Caco-2 (cell line): ENCODE measurements at regions not wholly inside any gene's neighbourhood (a gene's known extent, or its start where the extent isn't known, plus 50 kb on each side); places are given as distances from the start of the nearest gene placed in this dataset.

Source experiments
- BruUV-seq: library from RNA; stranded (reverse); fragments of 400-500 nt; replicated peaks from 2 replicates; lab custom pipeline; 2021; lab: Mats Ljungman, UMichigan
- CTCF ChIA-PET: fragments of 300-600 bp; sonication (Branson Sonifier 250); formaldehyde crosslinking; loops from one replicate; lab custom pipeline; 2022; ENCODE audit warnings: antibody characterized with exemption; lab: Charles Lee
- POLR2A ChIA-PET: fragments of 300-600 bp; sonication (Branson Sonifier 250); formaldehyde crosslinking; loops from one replicate; lab custom pipeline; 2022; ENCODE audit warnings: antibody characterized with exemption; lab: Charles Lee
- DNase-seq, 2 experiments: peaks; one replicate each; pipeline versions ENCODE4 v3.0.0 to v3.0.0-alpha.2; 2020 to 2022
- H3K27me3 ChIP-seq: replicated peaks from 2 replicates; pipeline ENCODE4 v1.6.0; 2011; ENCODE audit warnings: low read length; ENCODE audit not compliant: control insufficient read depth, insufficient read depth
- H3K36me3 ChIP-seq: 2 replicates; pipeline ENCODE4 v1.5.1; 2011; ENCODE audit warnings: low read length; ENCODE audit not compliant: control insufficient read depth, insufficient read depth
- H3K4me1 ChIP-seq: fragments of 250-450 bp; sonication (Bioruptor Pico); 2 replicates; pipeline ENCODE4 v1.5.1; 2020; ENCODE audit warnings: mild to moderate bottlenecking
- H3K4me3 ChIP-seq: 2 replicates; pipeline ENCODE4 v1.5.1; 2011; ENCODE audit warnings: low read depth, mild to moderate bottlenecking, control low read depth, low read length
- H3K9me3 ChIP-seq: fragments of 250-450 bp; sonication (Bioruptor Pico); 2 replicates; pipeline ENCODE4 v1.5.1; 2020; ENCODE audit warnings: mild to moderate bottlenecking, moderate library complexity
- H3K27ac Mint-ChIP-seq: one replicate; pipeline ENCODE4 v1.8.0; 2022; ENCODE audit warnings: mixed read lengths; ENCODE audit not compliant: unreplicated experiment
- H3K27me3 Mint-ChIP-seq: one replicate; pipeline ENCODE4 v1.8.0; 2022; ENCODE audit warnings: mixed read lengths; ENCODE audit not compliant: insufficient read depth, unreplicated experiment
- H3K36me3 Mint-ChIP-seq: one replicate; pipeline ENCODE4 v1.8.0; 2022; ENCODE audit warnings: mild to moderate bottlenecking, mixed read lengths; ENCODE audit not compliant: insufficient read depth, unreplicated experiment
- H3K4me1 Mint-ChIP-seq: one replicate; pipeline ENCODE4 v1.8.0; 2022; ENCODE audit warnings: low read depth, mixed read lengths; ENCODE audit not compliant: unreplicated experiment
- H3K4me3 Mint-ChIP-seq: one replicate; pipeline ENCODE4 v1.8.0; 2022; ENCODE audit warnings: mild to moderate bottlenecking, moderate library complexity, mixed read lengths; ENCODE audit not compliant: unreplicated experiment
- H3K9me3 Mint-ChIP-seq: one replicate; pipeline ENCODE4 v1.8.0; 2022; ENCODE audit warnings: mixed read lengths; ENCODE audit not compliant: unreplicated experiment
- intact Hi-C: fragments of 100-400 bp; cut with micrococcal nuclease; formaldehyde crosslinking; loops from one replicate; pipeline ENCODE4 v1.10.0; 2022; ENCODE audit not compliant: unreplicated experiment
- TF ChIP-seq, protein P1 (sequence below), 2 experiments: fragments of 200-600 bp in 1 of 2; IDR thresholded peaks; 1 replicate in 1 of 2; 2 replicates in 1 of 2; pipeline versions ENCODE4 v1.5.1 to v1.8.0; 2011 to 2022; ENCODE audit warnings: antibody characterized with exemption in 1 of 2, control low read depth in 1 of 2, inconsistent platforms in 1 of 2, low read depth in 1 of 2, low read length in 1 of 2, mild to moderate bottlenecking in 1 of 2, moderate library complexity in 1 of 2; ENCODE audit not compliant: insufficient read depth in 1 of 2, severe bottlenecking in 1 of 2, unreplicated experiment in 1 of 2

DNA sequence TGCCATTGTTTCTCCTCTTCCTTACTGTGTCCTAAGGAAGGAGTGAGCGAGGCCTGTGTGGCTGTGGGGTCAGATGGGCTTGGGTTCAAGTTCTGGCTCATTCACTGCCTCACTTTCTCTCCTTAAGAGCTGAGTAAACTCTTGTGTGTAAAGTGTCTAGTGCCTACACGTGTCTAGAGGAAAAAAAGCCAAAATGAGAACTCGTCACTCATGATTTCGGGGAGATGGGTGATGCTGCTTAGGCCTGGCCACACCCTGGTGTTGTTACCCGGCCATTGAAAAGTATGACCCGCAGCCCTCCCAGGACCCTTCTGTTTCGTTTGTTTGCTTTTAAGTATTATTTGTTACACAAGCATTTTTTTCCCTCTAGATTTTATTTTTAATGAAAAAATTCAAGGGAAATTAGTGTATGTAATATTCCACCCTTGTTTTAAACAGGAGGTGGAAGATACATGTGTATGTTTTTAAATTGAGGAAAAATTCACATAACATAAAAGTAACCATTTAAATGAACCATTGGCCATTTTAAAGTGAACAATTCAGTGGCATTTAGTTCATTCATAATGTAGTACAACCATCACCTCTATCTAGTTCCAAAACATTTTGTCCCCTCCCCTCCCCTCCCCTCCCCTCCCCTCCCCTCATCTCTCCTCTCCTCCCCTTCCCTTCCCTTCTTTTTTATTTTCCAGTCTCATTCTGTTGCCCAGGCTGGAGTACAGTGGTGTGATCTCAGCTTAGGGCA lies 71.0 kb downstream of the CEBPB start:
- ChIA-PET CTCF (no interaction called here), POLR2A (no interaction called here)
- intact Hi-C loops, result no loop called here
- no peaks in the 10 kb centered on the region for H3K27me3 Mint-ChIP-seq
- H3K4me1 Mint-ChIP-seq, result peaks cover 7% of the 10 kb centered on the region
- H3K27ac Mint-ChIP-seq, result no peak overlapping the region
- BruUV-seq, result no TSS peak
- 0 out of 2 replicates have a peak, but pooled peaks cover 4% of the 10 kb centered on the region for H3K4me1 ChIP-seq
- H3K4me3 Mint-ChIP-seq, result no peak overlapping the region
- H3K9me3 ChIP-seq, result no peaks in the 10 kb centered on the region
- TF ChIP-seq, protein P1, sequence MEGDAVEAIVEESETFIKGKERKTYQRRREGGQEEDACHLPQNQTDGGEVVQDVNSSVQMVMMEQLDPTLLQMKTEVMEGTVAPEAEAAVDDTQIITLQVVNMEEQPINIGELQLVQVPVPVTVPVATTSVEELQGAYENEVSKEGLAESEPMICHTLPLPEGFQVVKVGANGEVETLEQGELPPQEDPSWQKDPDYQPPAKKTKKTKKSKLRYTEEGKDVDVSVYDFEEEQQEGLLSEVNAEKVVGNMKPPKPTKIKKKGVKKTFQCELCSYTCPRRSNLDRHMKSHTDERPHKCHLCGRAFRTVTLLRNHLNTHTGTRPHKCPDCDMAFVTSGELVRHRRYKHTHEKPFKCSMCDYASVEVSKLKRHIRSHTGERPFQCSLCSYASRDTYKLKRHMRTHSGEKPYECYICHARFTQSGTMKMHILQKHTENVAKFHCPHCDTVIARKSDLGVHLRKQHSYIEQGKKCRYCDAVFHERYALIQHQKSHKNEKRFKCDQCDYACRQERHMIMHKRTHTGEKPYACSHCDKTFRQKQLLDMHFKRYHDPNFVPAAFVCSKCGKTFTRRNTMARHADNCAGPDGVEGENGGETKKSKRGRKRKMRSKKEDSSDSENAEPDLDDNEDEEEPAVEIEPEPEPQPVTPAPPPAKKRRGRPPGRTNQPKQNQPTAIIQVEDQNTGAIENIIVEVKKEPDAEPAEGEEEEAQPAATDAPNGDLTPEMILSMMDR (IDR thresholded peaks at IDR 0.05; ENCODE audit: insufficient read depth in 1 of 2, low read depth in 1 of 2, low read length in 1 of 2, severe bottlenecking in 1 of 2, unreplicated experiment in 1 of 2), result no peak
- peaks cover 6% of the 10 kb centered on the region for H3K36me3 Mint-ChIP-seq
- no peaks in the 10 kb centered on the region for H3K36me3 ChIP-seq
- DNase-seq, result no peak
- H3K27me3 ChIP-seq, result no peaks in the 10 kb centered on the region
- H3K9me3 Mint-ChIP-seq, result no peaks in the 10 kb centered on the region
- no peak overlapping the region for H3K4me3 ChIP-seq

- ChIA-PET POLR2A (no interaction called here), CTCF (no interaction called here)
- intact Hi-C loops, result no loop called here
- no peak overlapping the region for H3K4me3 Mint-ChIP-seq
- H3K27ac Mint-ChIP-seq, result no peak overlapping the region
- Histone ChIP-seq H3K4me3 (no peak overlapping the region), H3K36me3 (no peaks in the 10 kb centered on the region), H3K27me3 (no peaks in the 10 kb centered on the region), H3K9me3 (no peaks in the 10 kb centered on the region), H3K4me1 (peaks cover 10% of the 10 kb centered on the region)
- H3K4me1 Mint-ChIP-seq, result peaks cover 24% of the 10 kb centered on the region
- no peaks in the 10 kb centered on the region for H3K9me3 Mint-ChIP-seq
- no peaks in the 10 kb centered on the region for H3K27me3 Mint-ChIP-seq
- no peak for DNase-seq
- peaks cover 6% of the 10 kb centered on the region for H3K36me3 Mint-ChIP-seq
- TF ChIP-seq, protein P1 (IDR thresholded peaks at IDR 0.05; ENCODE audit: insufficient read depth in 1 of 2, low read depth in 1 of 2, low read length in 1 of 2, severe bottlenecking in 1 of 2, unreplicated experiment in 1 of 2), result no peak
- BruUV-seq, result no TSS peak
Observed at GRCh38 chr20:50263831-50264230, 73.2 kb downstream of the CEBPB start.

- Mint-ChIP-seq H3K4me3 (no peak overlapping the region), H3K9me3 (no peaks in the 10 kb centered on the region), H3K4me1 (peaks cover 27% of the 10 kb centered on the region), H3K27me3 (no peaks in the 10 kb centered on the region), H3K36me3 (peaks cover 6% of the 10 kb centered on the region), H3K27ac (no peak overlapping the region)
- ChIA-PET POLR2A (no interaction called here), CTCF (no interaction called here)
- Histone ChIP-seq H3K9me3 (no peaks in the 10 kb centered on the region), H3K36me3 (no peaks in the 10 kb centered on the region), H3K4me3 (no peak overlapping the region), H3K27me3 (no peaks in the 10 kb centered on the region), H3K4me1 (peaks cover 10% of the 10 kb centered on the region)
- no TSS peak for BruUV-seq
- no peak for DNase-seq
- intact Hi-C loops, result no loop called here
- TF ChIP-seq, protein P1 (IDR thresholded peaks at IDR 0.05; ENCODE audit: insufficient read depth in 1 of 2, low read depth in 1 of 2, low read length in 1 of 2, severe bottlenecking in 1 of 2, unreplicated experiment in 1 of 2), result no peak
Observed at GRCh38 chr20:50264534-50265145, 74.0 kb downstream of the CEBPB start.
